SJSA1 (cell line): ENCODE measurements at regions not wholly inside any gene's neighbourhood (a gene's known extent, or its start where the extent isn't known, plus 50 kb on each side); places are given as distances from the start of the nearest gene placed in this dataset.

ENCODE experiments used
- DNase-seq, 2 experiments: peaks; one replicate each; pipeline ENCODE4 v3.0.0-alpha.2; 2015 to 2020; ENCODE audit warnings: low spot score in 2 of 2, low read depth in 1 of 2
- H3K27ac ChIP-seq: fragments of 250-450 bp; sonication (Bioruptor Pico); 2 replicates; pipeline ENCODE4 v1.5.1; 2020; ENCODE audit warnings: mild to moderate bottlenecking, moderate library complexity
- H3K27me3 ChIP-seq: fragments of 250-450 bp; sonication (Bioruptor Pico); replicated peaks from 2 replicates; pipeline ENCODE4 v1.5.1; 2020; ENCODE audit warnings: mild to moderate bottlenecking, moderate library complexity
- H3K36me3 ChIP-seq: fragments of 250-450 bp; sonication (Bioruptor Pico); 2 replicates; pipeline ENCODE4 v1.5.1; 2020; ENCODE audit warnings: mild to moderate bottlenecking
- H3K4me1 ChIP-seq: fragments of 250-450 bp; sonication (Bioruptor Pico); replicated peaks from 2 replicates; pipeline ENCODE4 v1.6.1; 2021; ENCODE audit warnings: mild to moderate bottlenecking
- H3K4me3 ChIP-seq: fragments of 250-450 bp; sonication (Bioruptor Pico); 2 replicates; pipeline ENCODE4 v1.5.1; 2020; ENCODE audit warnings: mild to moderate bottlenecking
- H3K9me3 ChIP-seq: fragments of 250-450 bp; sonication (Bioruptor Pico); replicated peaks from 2 replicates; pipeline ENCODE4 v1.5.1; 2020; ENCODE audit warnings: mild to moderate bottlenecking

DNA sequence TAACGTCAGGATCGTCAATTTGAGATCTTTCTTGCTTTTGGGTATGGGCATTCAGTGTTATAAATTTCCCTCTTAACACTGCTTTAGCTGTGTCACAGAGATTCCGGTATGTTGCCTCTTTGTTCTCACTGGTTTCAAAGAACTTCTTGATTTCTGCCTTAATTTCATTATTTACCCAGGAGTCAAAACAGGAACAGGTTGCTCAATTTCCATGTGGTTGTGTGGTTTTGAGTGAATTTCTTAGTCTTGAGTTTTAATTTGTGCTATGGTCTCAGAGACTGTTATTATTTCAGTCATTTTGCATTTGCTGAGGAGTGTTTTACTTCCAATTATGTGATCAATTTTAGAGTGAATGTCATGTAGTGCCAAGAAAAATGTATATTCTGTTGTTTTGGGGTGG, 153.1 kb downstream of the PCDH17 start:
- H3K9me3 ChIP-seq: no peaks in the 10 kb centered on the region
- H3K27me3 ChIP-seq: no peaks in the 10 kb centered on the region
- no peak overlapping the region for H3K4me3 ChIP-seq
- no peak for DNase-seq
- H3K4me1 ChIP-seq: no peaks in the 10 kb centered on the region
- no peaks in the 10 kb centered on the region for H3K36me3 ChIP-seq
- no peak overlapping the region for H3K27ac ChIP-seq

DNA sequence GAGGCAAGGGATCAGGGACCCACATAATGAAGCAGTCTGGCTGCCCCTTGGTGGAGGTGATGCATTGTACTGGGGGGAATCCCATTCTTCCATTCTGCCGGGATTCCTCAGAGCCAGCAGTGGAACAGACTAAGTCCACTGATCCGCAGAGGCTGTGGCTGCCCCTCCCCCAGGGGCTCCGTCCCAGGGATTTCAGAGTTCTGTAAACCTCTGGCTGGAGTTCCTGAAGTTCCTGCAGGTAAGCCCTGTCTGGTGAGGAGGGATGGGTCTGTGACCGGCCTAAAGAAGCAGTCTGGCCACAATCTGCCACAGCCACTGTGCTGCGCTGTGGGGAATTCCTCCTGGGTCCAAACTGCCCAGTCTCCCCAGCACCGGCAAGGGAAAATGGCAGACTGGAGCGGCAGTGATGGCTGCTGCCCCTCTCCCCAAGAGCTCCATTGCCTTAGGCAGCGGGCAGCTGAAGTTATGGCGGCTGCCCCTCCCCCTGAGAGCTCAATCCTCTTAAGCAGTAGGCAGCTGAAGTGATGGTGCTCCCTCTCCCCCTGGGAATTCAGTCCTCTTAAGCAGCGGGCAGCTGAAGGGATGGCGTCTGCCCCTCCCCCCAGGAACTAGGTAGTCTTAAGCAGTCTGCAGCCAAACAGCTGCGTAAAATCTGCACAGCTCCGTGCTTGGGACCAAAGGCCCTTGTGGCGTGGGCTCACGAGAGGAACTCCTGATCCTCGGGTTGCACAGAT, 155.7 kb downstream of the PCDH17 start:
- Histone ChIP-seq H3K27ac (no peak overlapping the region), H3K4me3 (no peak overlapping the region), H3K9me3 (no peaks in the 10 kb centered on the region), H3K4me1 (no peaks in the 10 kb centered on the region), H3K27me3 (no peaks in the 10 kb centered on the region), H3K36me3 (no peaks in the 10 kb centered on the region)
- no peak for DNase-seq

DNA sequence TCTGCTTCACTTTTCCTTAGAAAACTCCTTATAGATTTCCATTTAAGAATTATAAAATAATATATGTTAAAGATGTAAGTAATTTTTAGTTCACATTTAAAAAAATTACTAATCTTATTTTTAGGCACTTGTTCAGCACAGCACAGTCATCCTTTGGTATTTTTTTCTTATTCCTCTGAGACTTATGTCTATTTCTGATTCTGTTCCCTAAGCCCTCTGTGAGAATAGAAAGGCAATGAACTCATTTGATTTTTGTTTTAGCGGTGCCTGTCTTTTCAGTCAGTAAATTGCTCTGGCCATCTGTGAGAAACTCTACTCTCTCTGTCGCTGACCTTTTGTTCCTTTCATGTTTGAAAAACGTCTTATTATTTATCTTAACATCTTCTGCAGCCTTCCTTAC, 168.1 kb downstream of the PCDH17 start:
- DNase-seq: no peak
- Histone ChIP-seq H3K9me3 (no peaks in the 10 kb centered on the region), H3K4me3 (no peak overlapping the region), H3K4me1 (no peaks in the 10 kb centered on the region), H3K27me3 (no peaks in the 10 kb centered on the region), H3K27ac (no peak overlapping the region), H3K36me3 (no peaks in the 10 kb centered on the region)

DNA sequence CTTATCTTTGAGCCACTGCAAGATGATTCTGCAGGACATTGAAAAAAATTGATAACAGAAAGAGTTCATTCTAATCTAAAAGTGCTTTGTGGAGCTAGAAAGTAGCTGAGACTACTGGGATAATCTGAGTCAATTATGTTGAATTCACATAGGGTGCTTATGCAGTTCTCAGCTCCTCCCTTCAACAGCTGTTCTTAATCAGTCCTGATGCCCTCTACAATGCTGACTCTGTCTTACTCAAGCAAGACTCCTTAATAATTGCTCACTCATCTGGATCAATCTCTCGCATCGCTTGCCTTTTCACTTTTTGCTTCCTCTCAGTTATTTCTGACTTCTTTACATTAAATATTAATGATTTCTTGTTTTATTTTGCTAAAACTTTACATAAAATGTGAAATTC, 182.1 kb downstream of the PCDH17 start:
- Histone ChIP-seq H3K27me3 (no peaks in the 10 kb centered on the region), H3K4me3 (no peak overlapping the region), H3K9me3 (no peaks in the 10 kb centered on the region), H3K4me1 (no peaks in the 10 kb centered on the region), H3K36me3 (no peaks in the 10 kb centered on the region), H3K27ac (no peak overlapping the region)
- DNase-seq: no peak

DNA sequence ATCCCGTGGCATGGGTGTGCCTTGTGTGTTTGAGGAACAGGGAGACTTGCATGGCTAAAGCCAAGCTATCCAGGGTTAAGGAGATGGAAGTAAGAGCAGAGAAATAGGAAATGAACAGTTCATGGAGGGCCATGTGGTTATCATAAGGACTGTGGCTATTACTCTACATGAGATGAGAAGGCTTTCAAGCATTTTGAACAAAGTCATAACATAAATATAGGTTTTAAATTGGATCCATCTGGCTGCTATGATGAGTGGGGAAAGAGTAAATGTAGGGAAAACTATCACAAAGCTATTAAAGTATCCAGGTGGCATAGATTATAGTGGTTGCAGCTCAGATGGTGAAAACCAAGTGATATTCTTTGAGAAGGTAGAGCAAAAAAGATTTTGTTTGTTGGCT, 184.1 kb downstream of the PCDH17 start:
- H3K27me3 ChIP-seq: no peaks in the 10 kb centered on the region
- H3K4me3 ChIP-seq: no peak overlapping the region
- H3K9me3 ChIP-seq: no peaks in the 10 kb centered on the region
- no peaks in the 10 kb centered on the region for H3K36me3 ChIP-seq
- H3K4me1 ChIP-seq: no peaks in the 10 kb centered on the region
- no peak for DNase-seq
- no peak overlapping the region for H3K27ac ChIP-seq

DNA sequence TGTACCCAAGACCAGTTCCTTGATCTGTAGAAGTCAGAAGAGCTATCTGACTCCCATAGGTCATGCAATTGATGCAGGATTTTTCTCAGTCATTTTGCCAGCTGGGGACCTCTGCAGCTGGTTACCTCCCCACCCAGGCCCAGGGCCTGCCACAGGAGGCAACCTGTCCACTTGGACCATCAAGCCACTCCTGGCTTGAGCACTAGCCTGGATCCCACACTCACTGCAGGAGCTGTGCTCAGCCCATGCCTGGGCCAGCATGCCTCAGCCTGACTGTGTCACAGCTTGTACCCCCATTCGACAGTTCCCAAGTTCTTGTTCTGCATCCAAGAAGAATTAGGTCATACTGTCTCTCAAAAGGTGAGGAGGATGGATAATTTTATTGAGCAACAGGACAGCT, 189.4 kb downstream of the PCDH17 start:
- Histone ChIP-seq H3K36me3 (no peaks in the 10 kb centered on the region), H3K27me3 (no peaks in the 10 kb centered on the region), H3K27ac (no peak overlapping the region), H3K4me3 (no peak overlapping the region), H3K9me3 (no peaks in the 10 kb centered on the region), H3K4me1 (no peaks in the 10 kb centered on the region)
- no peak for DNase-seq

DNA sequence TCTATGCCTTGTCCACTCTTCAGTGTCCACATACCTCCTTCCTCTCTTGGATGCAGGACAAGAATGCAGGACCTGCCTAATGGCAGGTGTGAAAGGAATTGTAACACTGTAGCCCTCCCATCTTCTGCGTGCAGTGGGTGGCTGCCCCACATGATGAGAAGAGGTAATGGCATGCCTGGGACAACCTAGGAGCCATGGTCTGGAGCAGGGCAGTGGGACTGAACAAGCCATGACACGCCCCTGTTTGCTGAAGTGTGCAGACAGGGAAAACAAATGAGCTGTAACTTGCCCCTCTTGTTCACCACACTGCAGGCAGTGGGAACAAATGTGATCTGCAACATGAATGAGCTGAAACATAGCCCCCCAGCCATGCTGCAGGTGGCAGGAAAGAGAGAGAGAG, 192.2 kb downstream of the PCDH17 start:
- no peak overlapping the region for H3K27ac ChIP-seq
- no peak overlapping the region for H3K4me3 ChIP-seq
- H3K27me3 ChIP-seq: no peaks in the 10 kb centered on the region
- no peaks in the 10 kb centered on the region for H3K36me3 ChIP-seq
- DNase-seq: no peak
- no peaks in the 10 kb centered on the region for H3K9me3 ChIP-seq
- H3K4me1 ChIP-seq: no peaks in the 10 kb centered on the region

DNA sequence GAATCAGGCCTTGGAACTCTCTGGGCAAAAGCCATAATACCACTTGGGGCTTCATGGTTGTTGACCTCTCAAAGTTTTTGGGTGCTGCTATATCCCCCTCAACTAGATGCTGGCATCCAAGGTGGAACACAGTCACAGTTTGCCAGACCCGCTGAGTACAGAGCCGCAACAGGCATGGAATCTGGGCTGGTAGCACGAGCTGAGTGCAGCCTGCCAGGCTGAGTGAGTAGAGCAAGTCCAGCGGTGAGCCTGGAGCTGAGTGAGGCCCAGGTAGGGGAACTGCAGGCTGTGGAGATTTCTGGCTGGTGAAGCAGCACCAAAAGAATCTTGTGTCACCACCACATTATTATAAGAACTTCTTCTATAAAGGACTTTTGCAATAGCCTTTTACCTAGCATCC, 192.6 kb downstream of the PCDH17 start:
- H3K36me3 ChIP-seq: no peaks in the 10 kb centered on the region
- H3K4me1 ChIP-seq: no peaks in the 10 kb centered on the region
- no peak overlapping the region for H3K4me3 ChIP-seq
- H3K27me3 ChIP-seq: no peaks in the 10 kb centered on the region
- no peaks in the 10 kb centered on the region for H3K9me3 ChIP-seq
- no peak overlapping the region for H3K27ac ChIP-seq
- no peak for DNase-seq

DNA sequence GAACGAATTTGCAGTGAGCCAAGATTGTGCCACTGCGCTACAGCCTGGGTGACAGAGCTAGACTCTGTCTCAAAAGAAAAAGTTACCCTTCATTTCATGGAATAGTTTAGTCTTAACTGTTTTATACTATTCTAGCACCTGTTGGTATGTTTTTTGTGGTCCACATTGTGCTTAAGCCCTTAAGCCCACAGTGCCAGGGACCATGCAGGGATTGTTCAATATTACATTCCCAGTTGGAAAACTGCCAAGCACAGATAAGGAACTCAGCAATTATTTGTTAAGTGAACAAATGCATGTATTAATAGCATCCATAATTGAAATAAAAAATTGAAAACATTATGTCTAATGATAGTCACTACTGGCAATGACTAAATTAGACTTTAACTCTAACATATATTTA, 193.5 kb downstream of the PCDH17 start:
- Histone ChIP-seq H3K4me3 (no peak overlapping the region), H3K9me3 (no peaks in the 10 kb centered on the region), H3K4me1 (no peaks in the 10 kb centered on the region), H3K36me3 (no peaks in the 10 kb centered on the region), H3K27ac (no peak overlapping the region), H3K27me3 (no peaks in the 10 kb centered on the region)
- DNase-seq: no peak

DNA sequence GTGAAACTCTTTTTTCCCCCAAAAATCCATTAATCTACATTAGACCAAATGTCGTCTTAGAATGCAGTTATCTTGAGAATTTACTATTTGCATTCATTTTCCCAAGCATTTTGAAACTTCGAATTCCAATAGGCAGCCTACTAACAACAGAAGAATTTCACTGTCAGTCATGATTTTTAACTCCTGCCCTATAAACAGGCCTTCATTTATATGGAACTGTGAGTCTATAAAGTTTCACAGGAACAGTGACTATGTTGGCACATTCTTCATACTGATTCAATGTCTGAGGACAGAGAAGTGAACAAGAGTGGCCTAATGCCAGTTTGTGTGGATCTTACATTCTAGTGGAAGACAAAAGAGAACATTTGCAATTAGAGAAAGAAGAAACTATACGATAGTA, 198.0 kb downstream of the PCDH17 start:
- H3K27me3 ChIP-seq: no peaks in the 10 kb centered on the region
- H3K9me3 ChIP-seq: no peaks in the 10 kb centered on the region
- H3K4me1 ChIP-seq: no peaks in the 10 kb centered on the region
- H3K4me3 ChIP-seq: no peak overlapping the region
- H3K27ac ChIP-seq: no peak overlapping the region
- no peak for DNase-seq
- H3K36me3 ChIP-seq: no peaks in the 10 kb centered on the region

DNA sequence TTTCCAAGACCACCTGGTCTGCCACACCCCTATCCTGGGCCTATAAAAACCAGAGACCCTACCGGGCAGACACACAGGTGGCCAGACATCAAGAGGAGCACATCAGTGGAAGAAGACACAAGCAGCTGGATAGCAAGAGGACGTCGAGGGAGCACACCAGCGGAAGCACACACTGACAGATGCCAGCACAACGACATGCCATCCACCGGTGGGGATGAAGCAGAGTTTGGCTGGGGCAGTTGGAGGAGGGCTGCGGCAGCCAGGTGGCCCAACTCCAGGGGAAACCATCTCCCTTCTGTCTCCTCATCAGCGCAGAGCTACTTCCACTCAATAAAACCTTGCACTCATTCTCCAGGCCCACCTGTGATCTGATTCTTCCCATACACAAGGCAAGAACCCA, 200.6 kb downstream of the PCDH17 start:
- H3K36me3 ChIP-seq: no peaks in the 10 kb centered on the region
- H3K9me3 ChIP-seq: no peaks in the 10 kb centered on the region
- no peaks in the 10 kb centered on the region for H3K27me3 ChIP-seq
- no peaks in the 10 kb centered on the region for H3K4me1 ChIP-seq
- DNase-seq: no peak
- no peak overlapping the region for H3K27ac ChIP-seq
- H3K4me3 ChIP-seq: no peak overlapping the region

DNA sequence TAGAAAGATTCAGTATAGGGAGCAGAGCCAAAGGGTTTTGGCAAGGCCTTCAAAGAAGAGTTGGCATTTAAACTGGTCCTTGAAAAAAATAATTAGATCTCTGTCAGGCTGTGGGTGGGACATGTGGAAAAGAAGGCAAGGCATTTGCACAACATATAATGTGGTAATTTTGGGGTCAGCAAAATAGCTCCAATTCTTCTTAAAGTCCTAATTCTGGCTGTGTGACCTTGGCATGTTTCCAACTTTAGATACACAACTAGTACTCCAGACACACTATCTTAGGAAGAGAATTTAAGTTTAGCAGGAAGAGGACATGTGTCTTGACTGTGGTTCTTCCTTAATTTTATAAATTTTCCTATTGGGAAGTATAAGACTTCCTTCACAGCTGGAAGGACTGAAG, 206.3 kb downstream of the PCDH17 start:
- H3K27me3 ChIP-seq: no peaks in the 10 kb centered on the region
- no peak overlapping the region for H3K4me3 ChIP-seq
- H3K27ac ChIP-seq: no peak overlapping the region
- H3K4me1 ChIP-seq: no peaks in the 10 kb centered on the region
- DNase-seq: no peak
- H3K9me3 ChIP-seq: no peaks in the 10 kb centered on the region
- no peaks in the 10 kb centered on the region for H3K36me3 ChIP-seq

DNA sequence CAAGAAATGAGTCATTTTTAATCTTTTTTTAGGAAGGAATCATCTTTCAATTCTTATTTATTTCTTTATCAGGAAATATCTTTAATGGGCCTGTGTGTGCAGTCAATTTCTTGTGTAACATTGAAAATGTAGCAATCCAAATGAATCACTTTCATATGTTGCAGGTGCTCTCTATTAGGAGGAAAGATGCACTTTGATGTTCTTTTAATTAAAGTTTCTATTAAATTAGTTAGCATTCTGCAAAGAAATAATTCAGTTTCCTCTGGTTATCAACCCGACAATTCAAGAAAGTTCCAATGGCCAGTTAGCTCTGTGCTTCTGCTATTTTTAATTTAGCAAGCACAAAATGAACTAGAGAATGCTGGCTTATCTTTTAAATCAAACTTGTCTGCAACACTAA, 212.0 kb downstream of the PCDH17 start:
- no peaks in the 10 kb centered on the region for H3K9me3 ChIP-seq
- DNase-seq: no peak
- no peaks in the 10 kb centered on the region for H3K27me3 ChIP-seq
- no peak overlapping the region for H3K27ac ChIP-seq
- H3K36me3 ChIP-seq: no peaks in the 10 kb centered on the region
- H3K4me3 ChIP-seq: no peak overlapping the region
- H3K4me1 ChIP-seq: no peaks in the 10 kb centered on the region

DNA sequence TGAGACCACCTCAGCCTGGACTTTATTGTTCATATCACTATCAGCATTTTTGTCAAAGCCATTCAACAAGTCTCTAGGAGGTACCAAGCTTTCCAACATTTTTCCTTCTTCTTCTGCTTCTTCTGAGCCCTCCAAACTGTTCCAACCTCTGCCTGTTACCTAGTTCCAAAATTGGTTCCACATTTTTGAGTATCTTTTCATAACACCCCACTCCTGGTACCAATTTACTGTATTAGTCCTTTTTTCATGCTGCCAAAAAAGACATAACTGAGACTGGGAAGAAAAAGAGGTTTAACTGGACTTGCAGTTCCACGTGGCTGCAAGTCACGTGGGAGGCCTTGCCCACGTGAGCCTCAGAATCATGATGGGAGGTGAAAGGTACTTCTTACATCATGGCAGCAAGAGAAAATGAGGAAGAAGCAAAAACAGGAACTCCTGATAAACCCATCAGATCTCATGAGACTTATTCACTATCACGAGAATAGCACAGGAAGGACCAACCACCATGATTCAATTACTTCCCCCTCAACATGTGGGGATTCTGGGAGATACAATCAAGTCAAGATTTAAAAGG, 215.1 kb downstream of the PCDH17 start:
- no peak overlapping the region for H3K4me3 ChIP-seq
- H3K36me3 ChIP-seq: no peaks in the 10 kb centered on the region
- H3K27ac ChIP-seq: no peak overlapping the region
- no peak for DNase-seq
- H3K27me3 ChIP-seq: no peaks in the 10 kb centered on the region
- H3K9me3 ChIP-seq: no peaks in the 10 kb centered on the region
- H3K4me1 ChIP-seq: no peaks in the 10 kb centered on the region

DNA sequence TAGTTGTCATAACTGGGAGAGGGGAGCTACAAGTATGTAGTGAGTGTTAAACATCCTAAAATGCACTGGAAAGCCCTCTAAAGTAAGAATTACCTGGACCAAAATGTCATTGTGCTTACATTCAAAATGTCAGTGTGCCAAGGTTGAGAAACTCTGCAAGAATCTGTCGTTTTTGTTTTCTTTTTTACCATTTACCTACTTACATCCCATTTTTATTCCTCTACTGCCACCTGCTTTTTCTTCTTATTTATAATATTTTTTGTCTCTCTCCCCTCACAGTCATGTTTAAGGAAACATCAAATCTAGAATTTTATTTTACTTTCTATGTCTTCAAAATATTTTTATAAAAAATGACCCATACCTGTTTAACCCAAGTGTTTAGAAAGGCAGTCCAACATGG, 226.4 kb downstream of the PCDH17 start:
- Histone ChIP-seq H3K27ac (no peak overlapping the region), H3K27me3 (no peaks in the 10 kb centered on the region), H3K9me3 (no peaks in the 10 kb centered on the region), H3K4me1 (no peaks in the 10 kb centered on the region), H3K4me3 (no peak overlapping the region), H3K36me3 (no peaks in the 10 kb centered on the region)
- no peak for DNase-seq
